ENCODE measurements at regions not wholly inside any gene's neighbourhood (a gene's known extent, or its start where the extent isn't known, plus 50 kb on each side); places are given as distances from the start of the nearest gene placed in this dataset.
"Not testable (repeated sequence)": the region's sequence is repeated elsewhere in the genome, so short reads cannot be mapped to it uniquely, and the experiment has no call there.

DNA sequence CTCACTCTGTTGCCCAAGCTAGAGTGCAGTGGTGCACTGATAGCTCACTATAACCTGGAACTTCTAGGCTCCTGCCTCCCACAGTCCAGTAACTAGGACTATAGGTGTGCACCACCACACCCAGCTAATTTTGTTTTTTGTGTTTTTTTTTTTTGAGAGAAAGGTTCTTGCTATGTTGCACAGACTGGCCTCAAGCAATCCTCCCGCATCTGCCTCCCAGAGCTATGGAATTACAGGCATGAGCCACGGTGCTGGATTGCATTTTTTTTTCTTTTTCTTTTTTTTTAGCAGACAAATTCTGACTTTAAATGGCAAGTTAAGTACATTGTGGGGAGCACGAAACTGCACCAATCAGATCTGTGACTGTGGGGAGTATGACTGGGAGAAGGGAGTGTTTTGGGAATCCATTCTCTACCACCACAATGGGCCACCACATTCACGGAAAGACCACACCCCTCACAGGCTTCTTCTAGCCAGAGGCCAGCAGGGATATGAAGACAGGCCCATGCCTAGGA, 58.1 kb upstream of the MSMB start:
- Mint-ChIP-seq H3K9me3 (ENCODE audit: unreplicated experiment) (no peaks in the 10 kb centered on the region), H3K36me3 (ENCODE audit: low read depth, unreplicated experiment) (peaks cover 6% of the 10 kb centered on the region), H3K4me3 (ENCODE audit: unreplicated experiment) (no peak overlapping the region), H3K27ac (ENCODE audit: unreplicated experiment) (no peak overlapping the region), H3K27me3 (ENCODE audit: unreplicated experiment) (peaks cover 15% of the 10 kb centered on the region), H3K4me1 (ENCODE audit: unreplicated experiment) (peaks cover 8% of the 10 kb centered on the region)
- TF ChIP-seq, protein P1, sequence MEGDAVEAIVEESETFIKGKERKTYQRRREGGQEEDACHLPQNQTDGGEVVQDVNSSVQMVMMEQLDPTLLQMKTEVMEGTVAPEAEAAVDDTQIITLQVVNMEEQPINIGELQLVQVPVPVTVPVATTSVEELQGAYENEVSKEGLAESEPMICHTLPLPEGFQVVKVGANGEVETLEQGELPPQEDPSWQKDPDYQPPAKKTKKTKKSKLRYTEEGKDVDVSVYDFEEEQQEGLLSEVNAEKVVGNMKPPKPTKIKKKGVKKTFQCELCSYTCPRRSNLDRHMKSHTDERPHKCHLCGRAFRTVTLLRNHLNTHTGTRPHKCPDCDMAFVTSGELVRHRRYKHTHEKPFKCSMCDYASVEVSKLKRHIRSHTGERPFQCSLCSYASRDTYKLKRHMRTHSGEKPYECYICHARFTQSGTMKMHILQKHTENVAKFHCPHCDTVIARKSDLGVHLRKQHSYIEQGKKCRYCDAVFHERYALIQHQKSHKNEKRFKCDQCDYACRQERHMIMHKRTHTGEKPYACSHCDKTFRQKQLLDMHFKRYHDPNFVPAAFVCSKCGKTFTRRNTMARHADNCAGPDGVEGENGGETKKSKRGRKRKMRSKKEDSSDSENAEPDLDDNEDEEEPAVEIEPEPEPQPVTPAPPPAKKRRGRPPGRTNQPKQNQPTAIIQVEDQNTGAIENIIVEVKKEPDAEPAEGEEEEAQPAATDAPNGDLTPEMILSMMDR (IDR thresholded peaks at IDR 0.05; ENCODE audit: unreplicated experiment): no peak
- DNase-seq (ENCODE audit: low spot score): no peak

- Mint-ChIP-seq H3K27me3 (ENCODE audit: unreplicated experiment) (peaks cover 15% of the 10 kb centered on the region), H3K4me3 (ENCODE audit: unreplicated experiment) (peak overlapping the region; percentile 87)
- not testable (repeated sequence) for H3K4me1 Mint-ChIP-seq (ENCODE audit: unreplicated experiment); DNase-seq (ENCODE audit: low spot score); H3K27ac Mint-ChIP-seq (ENCODE audit: unreplicated experiment); H3K36me3 Mint-ChIP-seq (ENCODE audit: low read depth, unreplicated experiment); H3K9me3 Mint-ChIP-seq (ENCODE audit: unreplicated experiment)
Observed at GRCh38 chr10:46105416-46105815, 59.3 kb upstream of the MSMB start.

GRCh38 chr10:46105856-46106409, 59.9 kb upstream of the MSMB start:
- H3K9me3 Mint-ChIP-seq (ENCODE audit: unreplicated experiment); H3K36me3 Mint-ChIP-seq (ENCODE audit: low read depth, unreplicated experiment); H3K4me1 Mint-ChIP-seq (ENCODE audit: unreplicated experiment); H3K27ac Mint-ChIP-seq (ENCODE audit: unreplicated experiment); DNase-seq (ENCODE audit: low spot score): not testable (repeated sequence)
- H3K4me3 Mint-ChIP-seq (ENCODE audit: unreplicated experiment): peak overlapping the region; percentile 87
- H3K27me3 Mint-ChIP-seq (ENCODE audit: unreplicated experiment): peaks cover 15% of the 10 kb centered on the region

GRCh38 chr10:46106410-46107255, 60.6 kb upstream of the MSMB start:
- peaks cover 8% of the 10 kb centered on the region for H3K4me1 Mint-ChIP-seq (ENCODE audit: unreplicated experiment)
- DNase-seq (ENCODE audit: low spot score): peak; percentile 54
- peaks cover 15% of the 10 kb centered on the region for H3K27me3 Mint-ChIP-seq (ENCODE audit: unreplicated experiment)
- peak overlapping the region; percentile 87 for H3K4me3 Mint-ChIP-seq (ENCODE audit: unreplicated experiment)
- TF ChIP-seq, protein P1 (IDR thresholded peaks at IDR 0.05; ENCODE audit: unreplicated experiment): no peak
- peaks cover 6% of the 10 kb centered on the region for H3K36me3 Mint-ChIP-seq (ENCODE audit: low read depth, unreplicated experiment)
- H3K9me3 Mint-ChIP-seq (ENCODE audit: unreplicated experiment): no peaks in the 10 kb centered on the region
- H3K27ac Mint-ChIP-seq (ENCODE audit: unreplicated experiment): no peak overlapping the region

DNA sequence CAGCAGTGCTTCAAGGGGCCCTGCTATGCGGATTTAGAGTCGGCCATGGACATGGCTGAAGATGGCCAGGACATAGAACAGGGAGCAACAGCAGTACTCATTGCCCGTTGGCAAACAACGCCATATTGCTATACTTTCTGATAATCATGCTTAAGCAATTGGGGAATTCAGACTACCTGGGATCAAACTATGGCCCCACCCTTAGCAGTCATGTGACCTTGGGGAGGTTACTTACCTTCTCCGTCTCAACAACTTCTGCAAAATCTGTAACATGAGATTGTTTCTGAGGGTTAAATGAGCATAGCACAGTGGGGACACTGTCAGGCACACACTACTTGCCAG, 62.1 kb upstream of the MSMB start:
- H3K9me3 Mint-ChIP-seq (ENCODE audit: unreplicated experiment); H3K27ac Mint-ChIP-seq (ENCODE audit: unreplicated experiment): not testable (repeated sequence)
- H3K27me3 Mint-ChIP-seq (ENCODE audit: unreplicated experiment): peaks cover 15% of the 10 kb centered on the region

DNA sequence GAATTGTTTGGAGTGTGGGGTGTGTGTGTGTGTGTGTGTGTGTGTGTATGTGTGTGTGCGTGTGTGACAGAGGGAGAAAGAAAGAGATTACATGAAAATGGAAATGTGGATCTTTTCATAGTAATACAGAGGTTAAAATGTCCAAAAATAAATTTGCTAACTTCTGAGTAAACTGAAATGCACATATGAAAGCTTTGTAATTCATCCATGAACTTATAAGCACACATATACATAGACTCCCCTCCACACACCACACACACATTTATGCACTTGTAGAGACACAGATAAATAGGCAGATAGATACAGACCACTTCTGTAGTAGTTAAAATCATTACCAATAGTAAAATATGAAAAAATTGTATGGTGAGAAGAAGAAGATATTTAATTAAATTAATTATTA, 108.2 kb upstream of the MSMB start:
- not testable (repeated sequence) for H3K4me3 Mint-ChIP-seq (ENCODE audit: unreplicated experiment); DNase-seq (ENCODE audit: low spot score); H3K27me3 Mint-ChIP-seq (ENCODE audit: unreplicated experiment); H3K4me1 Mint-ChIP-seq (ENCODE audit: unreplicated experiment); H3K36me3 Mint-ChIP-seq (ENCODE audit: low read depth, unreplicated experiment); H3K27ac Mint-ChIP-seq (ENCODE audit: unreplicated experiment); H3K9me3 Mint-ChIP-seq (ENCODE audit: unreplicated experiment)

More for the DNA sequence above, 62.1 kb upstream of the MSMB start:
- not testable (repeated sequence) for DNase-seq (ENCODE audit: low spot score); H3K4me1 Mint-ChIP-seq (ENCODE audit: unreplicated experiment); H3K4me3 Mint-ChIP-seq (ENCODE audit: unreplicated experiment); H3K36me3 Mint-ChIP-seq (ENCODE audit: low read depth, unreplicated experiment)

DNA sequence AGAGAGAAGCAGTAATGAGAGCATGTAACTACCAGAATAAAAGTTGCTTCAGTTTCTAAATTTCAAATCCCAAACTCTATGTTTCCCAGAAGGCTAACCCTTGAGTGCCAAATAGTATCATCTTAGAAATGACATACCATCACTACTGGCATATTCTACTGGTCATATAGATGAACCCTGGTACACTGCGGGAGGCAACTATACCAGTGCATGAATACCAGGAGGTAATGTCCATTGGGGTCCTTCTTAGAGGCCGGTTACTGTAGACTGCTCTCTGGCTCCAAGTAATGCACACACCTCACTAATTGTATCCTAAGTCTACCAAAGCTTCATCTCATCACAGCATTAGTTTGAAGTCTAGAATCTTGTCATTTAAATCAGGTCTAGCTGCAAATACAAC, 108.6 kb upstream of the MSMB start:
- not testable (repeated sequence) for H3K4me1 Mint-ChIP-seq (ENCODE audit: unreplicated experiment); H3K27me3 Mint-ChIP-seq (ENCODE audit: unreplicated experiment)

DNA sequence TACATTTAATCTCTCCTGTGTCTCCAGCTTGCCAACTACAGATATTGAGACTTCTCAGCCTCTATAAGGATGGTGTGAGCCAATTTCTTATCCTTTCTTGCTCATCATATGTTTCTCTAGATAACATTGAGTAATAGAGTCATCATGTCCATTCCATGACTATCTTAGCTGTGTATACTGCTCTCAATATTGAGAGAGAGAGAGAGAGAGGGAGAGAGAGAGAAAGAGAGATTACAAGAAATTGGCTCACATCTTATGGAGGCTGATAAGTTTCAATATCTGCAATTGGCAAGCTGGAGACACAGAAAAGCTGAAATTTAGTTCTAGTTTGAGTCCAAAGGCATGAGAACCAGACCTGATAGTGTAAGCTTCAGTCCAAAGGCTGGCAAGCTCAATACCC, 110.8 kb upstream of the MSMB start:
- not testable (repeated sequence) for H3K4me3 Mint-ChIP-seq (ENCODE audit: unreplicated experiment); H3K4me1 Mint-ChIP-seq (ENCODE audit: unreplicated experiment); H3K9me3 Mint-ChIP-seq (ENCODE audit: unreplicated experiment); H3K36me3 Mint-ChIP-seq (ENCODE audit: low read depth, unreplicated experiment); H3K27me3 Mint-ChIP-seq (ENCODE audit: unreplicated experiment); H3K27ac Mint-ChIP-seq (ENCODE audit: unreplicated experiment); DNase-seq (ENCODE audit: low spot score)

More for the DNA sequence above, 108.6 kb upstream of the MSMB start:
- not testable (repeated sequence) for H3K9me3 Mint-ChIP-seq (ENCODE audit: unreplicated experiment); H3K36me3 Mint-ChIP-seq (ENCODE audit: low read depth, unreplicated experiment); H3K27ac Mint-ChIP-seq (ENCODE audit: unreplicated experiment); DNase-seq (ENCODE audit: low spot score); H3K4me3 Mint-ChIP-seq (ENCODE audit: unreplicated experiment)
